ENCODE measurements at regions not wholly inside any gene's neighbourhood (a gene's known extent, or its start where the extent isn't known, plus 50 kb on each side); places are given as distances from the start of the nearest gene placed in this dataset.

DNA sequence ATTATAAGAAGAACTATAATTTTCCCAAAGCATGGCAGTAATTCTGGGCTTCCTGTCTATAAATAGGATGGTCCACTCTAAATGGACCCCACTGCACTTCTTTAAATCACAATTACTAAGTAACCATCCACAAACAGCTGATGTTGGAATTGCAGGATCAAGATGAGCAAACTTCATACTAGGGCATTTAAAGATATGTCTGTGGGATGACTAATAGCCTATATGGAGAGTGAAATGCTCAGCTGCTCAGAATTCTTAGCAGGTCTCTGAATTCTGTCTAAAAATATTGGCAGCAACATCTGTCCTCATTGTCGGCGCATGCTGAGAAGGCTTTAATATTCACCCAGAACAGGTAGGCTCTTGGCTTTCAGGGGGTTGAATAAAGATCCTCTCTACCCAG is 140.4 kb downstream of the SATB1 start:
- TF ChIP-seq, protein P1, sequence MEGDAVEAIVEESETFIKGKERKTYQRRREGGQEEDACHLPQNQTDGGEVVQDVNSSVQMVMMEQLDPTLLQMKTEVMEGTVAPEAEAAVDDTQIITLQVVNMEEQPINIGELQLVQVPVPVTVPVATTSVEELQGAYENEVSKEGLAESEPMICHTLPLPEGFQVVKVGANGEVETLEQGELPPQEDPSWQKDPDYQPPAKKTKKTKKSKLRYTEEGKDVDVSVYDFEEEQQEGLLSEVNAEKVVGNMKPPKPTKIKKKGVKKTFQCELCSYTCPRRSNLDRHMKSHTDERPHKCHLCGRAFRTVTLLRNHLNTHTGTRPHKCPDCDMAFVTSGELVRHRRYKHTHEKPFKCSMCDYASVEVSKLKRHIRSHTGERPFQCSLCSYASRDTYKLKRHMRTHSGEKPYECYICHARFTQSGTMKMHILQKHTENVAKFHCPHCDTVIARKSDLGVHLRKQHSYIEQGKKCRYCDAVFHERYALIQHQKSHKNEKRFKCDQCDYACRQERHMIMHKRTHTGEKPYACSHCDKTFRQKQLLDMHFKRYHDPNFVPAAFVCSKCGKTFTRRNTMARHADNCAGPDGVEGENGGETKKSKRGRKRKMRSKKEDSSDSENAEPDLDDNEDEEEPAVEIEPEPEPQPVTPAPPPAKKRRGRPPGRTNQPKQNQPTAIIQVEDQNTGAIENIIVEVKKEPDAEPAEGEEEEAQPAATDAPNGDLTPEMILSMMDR (conservative IDR thresholded peaks at IDR 0.05 in 1 of 2, IDR thresholded peaks at IDR 0.05 in 1 of 2; ENCODE audit: extremely low read depth in 1 of 2, insufficient read depth in 1 of 2, low read depth in 1 of 2, low read length in 2 of 2) = no peak
- TF ChIP-seq EZH2 (IDR thresholded peaks at IDR 0.05; ENCODE audit: borderline replicate concordance, low read length) = no peak
